HT1080 (cell line): ENCODE measurements at regions not wholly inside any gene's neighbourhood (a gene's known extent, or its start where the extent isn't known, plus 50 kb on each side); places are given as distances from the start of the nearest gene placed in this dataset.
A peak's percentile ranks its signal among the peaks of the same experiment; 100 is the strongest.
"Not testable (repeated sequence)": the region's sequence is repeated elsewhere in the genome, so short reads cannot be mapped to it uniquely, and the experiment has no call there.

Source experiments
- DNase-seq: peaks from one replicate; pipeline ENCODE4 v3.0.0-alpha.2; 2015; ENCODE audit warnings: low read depth

DNA sequence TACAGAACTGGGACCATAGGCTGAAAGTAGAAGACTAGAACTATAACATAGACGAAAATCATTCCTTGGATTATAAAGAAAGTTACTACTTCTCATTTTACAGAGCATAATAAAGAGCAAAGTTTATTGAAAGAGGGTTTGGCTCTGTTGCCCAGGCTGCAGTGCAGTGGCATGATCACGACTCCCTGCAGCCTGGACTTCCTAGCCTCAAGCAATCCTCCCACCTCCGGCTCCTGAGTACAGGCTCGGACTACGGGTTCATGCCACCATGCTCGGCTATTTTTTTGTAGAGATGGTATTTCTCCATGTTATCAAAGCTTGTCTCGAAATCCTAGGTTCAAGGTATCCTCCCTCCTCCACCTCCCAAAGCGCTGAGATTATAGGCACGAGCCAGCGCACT is 190.1 kb upstream of the FOXG1 start:
- peak; percentile 55 for DNase-seq

DNA sequence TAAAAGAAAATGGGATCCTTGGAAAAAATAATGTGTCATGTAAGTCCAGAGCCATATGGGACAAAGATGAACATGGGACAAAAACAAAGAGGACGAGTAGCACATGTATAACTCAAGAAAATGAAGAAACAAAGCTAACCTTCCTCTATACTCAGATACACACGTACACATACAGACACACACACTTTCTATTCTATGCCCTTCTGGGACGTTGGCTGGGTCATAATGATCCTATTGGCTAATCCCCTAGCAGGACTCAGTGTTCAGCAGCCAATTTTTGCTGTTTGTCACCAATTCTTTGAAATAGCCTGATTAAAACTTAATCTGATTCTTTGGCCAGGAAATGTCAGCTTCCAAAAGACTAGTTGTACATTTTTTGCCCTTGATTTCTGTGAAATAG is 189.4 kb upstream of the FOXG1 start:
- DNase-seq = no peak

DNA sequence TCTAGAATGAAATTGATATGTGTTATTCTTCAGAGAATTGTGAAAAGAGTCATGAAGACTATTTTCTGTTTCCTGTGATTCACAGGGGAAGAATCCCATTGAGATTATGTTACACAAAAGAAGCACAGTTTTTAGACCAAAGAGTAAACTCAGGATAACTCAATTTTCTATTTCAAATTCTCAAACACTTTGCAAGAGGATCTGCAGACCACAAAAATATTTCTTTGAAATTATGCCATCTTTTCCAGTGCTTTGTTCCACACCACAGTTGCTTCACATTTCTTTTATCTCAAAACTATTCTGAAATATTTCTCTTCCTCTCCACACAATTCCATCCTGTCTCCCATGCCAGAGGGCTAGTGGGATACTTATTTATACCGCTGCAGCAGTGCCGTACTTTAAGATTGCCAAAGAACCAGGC is 188.9 kb upstream of the FOXG1 start:
- peak; percentile 94 for DNase-seq

DNA sequence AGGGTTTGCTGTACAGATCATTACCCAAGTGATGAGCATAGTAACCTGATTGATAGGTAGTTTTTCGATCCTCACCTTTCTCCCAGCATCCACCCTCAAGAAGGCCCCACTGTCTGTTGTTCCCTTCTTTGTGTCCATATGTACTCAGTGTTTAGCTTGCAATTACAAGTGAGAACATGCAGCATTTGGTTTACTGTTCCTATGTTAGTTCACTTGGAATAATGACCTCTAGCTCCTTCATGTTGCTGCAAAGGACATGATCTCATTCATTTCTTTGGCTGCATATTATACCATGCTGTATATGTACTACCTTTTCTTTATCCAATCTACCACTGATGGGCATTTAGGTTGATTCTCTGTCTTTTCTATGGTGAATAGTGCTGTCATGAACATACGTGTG is 181.6 kb upstream of the FOXG1 start:
- no peak for DNase-seq

DNA sequence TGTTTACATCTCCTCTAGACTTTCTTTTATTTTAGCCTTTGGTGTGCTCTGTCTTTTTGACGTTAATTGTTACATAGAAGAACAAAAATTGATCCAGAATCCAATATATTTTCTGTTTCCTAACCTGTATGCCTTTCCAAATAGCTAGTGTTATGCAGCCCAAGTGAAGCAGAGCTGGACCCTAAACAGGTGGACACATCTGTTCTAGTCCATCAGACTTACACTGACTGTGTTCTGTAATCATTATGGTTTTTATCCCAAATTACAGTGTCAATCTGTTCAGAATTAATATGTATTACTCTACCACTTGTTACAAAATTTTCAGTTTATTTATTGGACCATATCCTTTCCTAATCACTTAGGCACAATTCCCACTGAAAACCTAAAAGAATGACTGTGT is 176.8 kb upstream of the FOXG1 start:
- DNase-seq = no peak

DNA sequence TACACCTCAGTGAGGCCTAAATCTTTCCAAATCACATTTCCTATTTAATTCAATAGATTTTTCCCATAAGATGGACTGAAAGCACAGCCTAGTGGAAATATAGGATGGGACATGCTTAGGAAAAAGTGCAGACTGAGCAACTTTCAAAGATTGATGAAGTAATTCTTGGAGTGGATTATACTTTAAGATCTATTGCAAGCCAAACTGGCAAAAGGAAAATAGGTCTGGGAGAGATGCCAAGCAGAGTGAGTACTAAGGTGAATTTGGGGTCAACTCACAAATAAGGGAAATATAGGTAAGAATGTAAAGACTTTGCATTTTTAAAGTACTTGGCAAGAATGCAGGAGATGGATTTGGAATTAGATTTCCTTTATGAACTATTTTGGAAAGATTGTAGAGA is 170.2 kb upstream of the FOXG1 start:
- DNase-seq = no peak

DNA sequence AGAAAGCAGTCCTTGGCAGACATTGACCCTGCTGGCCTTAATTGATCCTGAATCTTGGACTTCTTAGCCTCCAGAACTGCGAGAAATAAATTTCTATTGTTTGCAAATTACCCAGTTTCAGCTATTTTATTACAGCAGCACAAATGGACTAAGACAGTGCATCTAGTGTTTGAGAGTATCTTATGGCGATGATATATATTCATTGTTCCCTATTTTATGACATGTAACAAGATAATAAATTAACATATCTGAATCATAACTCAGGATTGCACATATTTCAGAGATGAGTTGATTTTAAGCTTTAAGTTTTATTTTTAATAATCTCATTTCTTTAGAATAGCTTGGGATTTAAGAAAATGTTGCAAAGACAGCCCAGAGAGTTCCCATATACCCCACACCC is 167.4 kb upstream of the FOXG1 start:
- DNase-seq = no peak

DNA sequence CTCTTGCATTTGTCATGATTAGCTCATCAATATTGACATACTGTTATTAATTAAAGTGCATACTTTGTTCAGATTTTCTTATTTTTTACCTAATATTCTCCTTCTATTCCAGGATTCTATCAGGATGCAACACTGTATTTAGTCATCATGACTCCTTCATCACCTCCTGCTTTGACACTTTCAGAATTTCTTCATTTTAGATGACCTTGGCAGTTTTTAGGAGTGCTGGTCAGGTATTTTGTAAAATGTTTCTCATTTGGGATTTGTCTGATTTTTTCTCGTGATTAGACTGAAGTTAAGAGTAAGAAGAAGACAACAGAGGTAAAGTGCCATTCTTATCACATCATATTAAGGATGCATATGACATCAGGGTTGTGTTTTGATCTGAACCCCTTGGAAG is 167.0 kb upstream of the FOXG1 start:
- DNase-seq = no peak

DNA sequence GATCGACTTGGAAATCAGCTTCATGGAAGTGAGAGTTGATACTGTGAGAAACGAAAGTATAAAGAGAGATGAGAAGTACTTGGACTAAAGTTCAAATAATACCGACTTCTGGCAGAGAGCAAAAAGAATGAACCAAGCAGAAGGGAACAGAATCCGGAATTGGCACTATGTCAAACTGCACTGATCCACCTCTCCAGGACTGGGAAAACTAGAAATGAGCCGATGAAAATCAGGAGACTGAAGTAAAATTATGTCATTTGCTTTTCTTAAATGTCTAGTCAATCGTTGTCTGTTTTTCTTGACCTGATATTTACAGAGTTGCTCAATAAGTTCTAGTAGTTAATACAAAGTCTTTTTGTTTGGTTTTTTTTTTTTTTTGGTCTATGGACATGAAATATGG is 163.0 kb upstream of the FOXG1 start:
- DNase-seq = peak; percentile 15

DNA sequence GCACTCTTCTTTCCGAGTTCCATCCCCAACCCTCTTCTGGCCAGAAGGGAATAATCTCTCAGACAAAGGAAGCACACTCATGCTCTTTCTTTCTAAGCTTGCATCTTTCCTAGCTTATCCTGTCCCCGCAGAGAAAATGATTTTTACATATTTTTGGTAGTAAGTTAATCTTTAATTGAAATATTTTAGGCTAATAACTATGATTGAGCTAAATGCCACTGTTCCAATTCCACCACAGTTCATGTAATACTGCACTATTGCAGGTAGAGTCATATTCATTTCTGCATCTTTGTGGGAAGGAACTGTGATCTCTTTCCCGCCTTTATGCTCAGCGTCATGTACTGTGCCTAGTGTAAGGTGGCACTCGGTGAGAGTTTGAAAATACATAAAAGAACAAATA is 158.9 kb upstream of the FOXG1 start:
- DNase-seq = no peak

DNA sequence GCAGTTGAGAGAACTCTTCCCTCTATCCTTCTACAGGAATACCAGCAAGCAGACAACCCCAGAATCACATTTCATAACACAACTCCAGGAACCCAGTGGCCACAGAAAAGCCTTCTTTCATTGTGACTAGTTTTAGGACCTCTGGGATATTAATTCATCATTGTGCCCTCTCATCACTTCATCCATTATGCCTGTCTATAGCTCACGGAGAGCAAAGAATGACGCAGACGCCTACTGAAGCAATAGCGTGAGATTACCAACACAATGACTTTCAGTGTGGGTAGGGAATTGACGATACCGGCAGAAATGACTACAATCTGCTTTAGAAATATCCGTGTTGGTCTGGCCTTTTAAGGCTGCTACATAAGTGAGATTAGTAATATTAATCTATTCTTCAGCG is 158.1 kb upstream of the FOXG1 start:
- no peak for DNase-seq

DNA sequence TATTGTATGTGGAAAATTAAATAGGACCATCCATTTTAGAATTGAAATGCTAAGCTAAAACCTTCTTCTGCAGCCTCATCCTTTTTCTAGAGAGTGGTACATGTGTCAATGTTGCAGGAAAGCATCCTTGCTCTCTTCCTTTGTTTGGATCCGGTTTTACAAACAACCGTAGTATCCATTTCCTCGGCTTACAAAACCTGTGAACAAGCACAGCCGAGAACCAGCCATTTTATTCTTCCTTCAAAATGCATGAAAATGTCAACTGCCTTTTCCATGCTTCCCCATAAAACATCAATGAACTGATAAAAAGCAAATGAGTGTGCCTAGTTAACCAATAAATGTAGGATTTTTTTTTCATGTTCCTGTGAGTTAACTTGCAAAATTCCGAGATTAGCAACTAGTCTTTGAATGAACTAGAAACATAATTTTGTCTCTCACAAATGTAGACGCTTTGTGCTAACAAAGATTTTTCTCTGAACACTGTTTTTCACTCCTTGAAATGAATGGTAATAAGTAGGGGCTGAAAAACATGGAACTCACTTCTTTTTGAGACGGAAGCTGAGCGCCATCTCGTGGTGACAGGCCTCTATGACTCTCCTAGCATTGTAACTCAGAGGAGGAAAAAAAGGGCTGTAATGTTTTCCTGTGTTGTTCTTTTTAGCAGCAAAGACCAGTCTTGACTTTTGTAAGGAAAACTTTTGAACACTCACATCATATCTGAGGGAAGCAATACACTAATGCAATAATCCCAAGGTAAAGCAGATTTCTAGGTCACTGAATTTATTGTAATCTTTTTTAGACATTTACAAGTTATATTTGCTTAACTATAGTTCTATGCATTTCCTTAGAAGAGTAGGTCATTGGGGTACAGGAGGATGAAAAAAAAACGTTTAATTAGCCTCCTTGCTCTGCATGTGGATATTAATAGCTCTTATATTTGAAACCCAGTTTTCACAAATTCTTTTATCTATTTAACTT is 157.4 kb upstream of the FOXG1 start:
- peak; percentile 66 for DNase-seq

DNA sequence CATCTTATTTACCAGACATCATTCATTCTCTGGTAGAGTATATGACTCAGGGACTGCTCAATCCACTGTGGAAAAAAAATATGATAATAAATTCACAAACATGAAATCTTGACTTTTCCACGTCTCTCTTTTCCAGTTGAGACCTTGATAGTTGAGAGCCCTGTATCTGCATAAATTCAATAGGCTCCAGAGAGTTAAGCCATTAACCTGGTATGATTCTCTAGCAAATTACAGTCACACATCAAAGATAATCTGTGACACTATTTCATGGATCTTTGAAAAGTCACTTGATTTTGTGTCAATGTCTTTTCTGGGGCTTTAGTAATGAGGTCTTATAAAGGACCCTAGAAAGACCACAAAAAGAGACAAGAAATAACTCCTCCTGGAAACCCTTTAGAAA is 154.2 kb upstream of the FOXG1 start:
- DNase-seq = no peak

DNA sequence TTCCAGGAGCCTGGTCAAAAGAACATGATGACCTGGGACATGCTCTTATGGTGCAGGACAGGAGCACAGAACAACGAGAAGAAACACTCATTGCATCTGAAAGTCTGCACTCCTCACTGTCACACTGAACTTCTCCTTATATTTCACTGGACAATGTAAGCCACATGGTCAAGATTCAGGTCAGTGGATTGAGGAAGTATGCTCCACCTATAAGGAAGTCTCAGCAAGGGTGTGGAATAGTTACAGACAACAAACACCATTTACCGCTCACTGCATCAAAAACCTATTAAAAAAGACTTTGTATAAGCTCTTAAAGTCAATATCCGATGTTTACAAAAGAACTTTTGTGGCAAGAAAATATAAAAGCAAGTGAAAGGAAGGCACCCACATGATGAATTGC is 153.1 kb upstream of the FOXG1 start:
- DNase-seq = no peak

DNA sequence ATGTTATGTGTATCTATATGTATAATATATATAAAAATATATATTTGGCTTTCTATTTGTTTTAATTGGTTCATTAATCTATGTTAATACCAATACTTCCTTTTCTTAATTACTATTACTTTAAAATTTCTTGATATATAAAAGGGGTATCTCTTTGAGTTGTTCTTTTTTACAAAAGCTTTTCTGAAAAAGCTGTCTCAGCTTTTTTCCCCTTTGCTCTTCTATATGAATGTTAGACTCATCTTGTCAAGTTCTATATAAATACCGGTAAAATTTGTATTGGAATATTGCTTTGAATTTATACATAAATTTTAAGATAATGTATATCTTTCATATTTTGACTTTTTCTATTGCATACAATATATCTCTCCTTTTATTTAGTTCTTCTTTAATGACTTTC is 139.8 kb upstream of the FOXG1 start:
- no peak for DNase-seq

DNA sequence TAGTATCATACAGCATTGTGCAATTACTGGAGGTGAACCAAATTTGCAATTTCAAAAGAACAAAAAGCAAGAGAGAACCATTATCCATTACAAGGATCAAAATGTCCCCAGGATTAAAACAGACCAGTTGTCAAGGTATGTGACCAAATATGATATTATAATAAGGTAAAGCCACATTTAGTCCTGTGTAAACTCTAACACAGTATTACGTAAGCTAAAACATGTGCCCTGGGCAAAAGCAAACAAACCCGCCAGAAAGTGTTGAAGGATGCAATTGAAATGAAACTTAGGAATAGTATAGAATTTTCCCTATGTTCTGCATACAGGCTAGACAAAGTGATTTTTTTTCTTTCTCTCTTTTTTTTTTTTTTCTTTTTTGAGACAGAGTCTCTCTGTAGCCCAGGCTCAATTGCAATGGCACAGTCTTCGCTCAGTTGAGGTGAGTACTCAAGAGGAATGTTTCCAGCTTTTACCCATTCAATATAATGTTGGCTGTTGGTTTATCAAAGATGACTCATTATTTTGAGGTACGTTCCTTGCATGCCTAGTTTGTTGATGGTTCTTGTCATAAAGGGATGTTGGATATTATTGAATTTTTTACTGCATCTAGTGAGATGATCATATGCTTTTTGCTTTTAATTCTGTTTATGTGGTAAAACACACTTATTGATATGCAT is 137.1 kb upstream of the FOXG1 start:
- DNase-seq = no peak

DNA sequence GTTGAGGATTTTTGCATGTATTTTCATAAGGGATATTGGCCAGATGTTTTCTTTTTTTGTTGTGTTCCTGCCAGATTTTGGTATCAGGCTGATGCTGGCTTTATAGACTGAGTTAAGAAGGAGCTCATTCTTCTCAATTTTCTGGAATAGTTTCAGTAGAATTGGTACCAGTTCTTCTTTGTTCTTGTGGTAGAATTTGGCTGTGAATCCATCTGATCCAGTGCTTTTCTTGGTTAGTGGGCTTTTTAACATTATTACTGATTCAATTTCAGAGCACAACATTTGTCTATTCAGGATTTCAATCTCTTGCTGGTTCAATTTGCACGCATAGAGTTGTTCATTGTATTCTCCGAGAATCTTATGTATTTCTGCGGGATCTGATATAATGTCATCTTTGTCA is 136.5 kb upstream of the FOXG1 start:
- DNase-seq = no peak

DNA sequence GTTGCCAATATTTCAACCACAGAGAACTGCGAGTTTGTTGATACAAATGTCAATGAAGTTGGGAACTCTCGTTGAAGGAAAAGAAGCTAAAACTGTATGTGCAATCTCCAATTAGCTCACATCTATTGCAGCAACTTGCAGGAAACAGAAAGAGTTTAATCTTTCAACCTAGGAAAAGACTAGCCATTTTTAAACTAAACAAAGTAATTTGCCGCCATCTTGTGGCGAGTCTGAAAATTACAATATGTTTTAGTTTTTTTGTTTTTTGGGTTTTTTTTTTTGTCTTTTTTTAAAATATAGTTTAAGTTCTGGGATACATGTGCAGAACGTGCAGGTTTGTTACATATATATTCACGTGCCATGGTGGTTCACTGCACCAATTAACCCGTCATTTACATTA is 131.2 kb upstream of the FOXG1 start:
- peak; percentile 52 for DNase-seq

DNA sequence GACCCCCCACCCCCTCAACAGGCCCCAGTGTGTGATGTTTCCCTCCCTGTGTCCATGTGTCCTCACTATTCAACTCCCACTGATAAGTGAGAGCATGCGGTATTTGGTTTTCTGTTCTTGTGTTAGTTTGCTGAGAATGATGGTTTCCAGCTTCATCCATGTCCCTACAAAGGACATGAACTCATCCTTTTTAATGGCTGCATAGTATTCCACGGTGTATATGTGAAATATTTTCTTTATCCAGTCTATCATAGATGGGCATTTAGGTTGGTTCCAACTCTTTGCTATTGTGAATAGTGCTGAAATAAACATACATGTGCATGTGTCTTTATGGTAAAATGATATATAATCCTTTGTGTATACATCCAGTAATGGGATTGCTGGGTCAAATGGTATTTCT is 130.8 kb upstream of the FOXG1 start:
- not testable (repeated sequence) for DNase-seq

DNA sequence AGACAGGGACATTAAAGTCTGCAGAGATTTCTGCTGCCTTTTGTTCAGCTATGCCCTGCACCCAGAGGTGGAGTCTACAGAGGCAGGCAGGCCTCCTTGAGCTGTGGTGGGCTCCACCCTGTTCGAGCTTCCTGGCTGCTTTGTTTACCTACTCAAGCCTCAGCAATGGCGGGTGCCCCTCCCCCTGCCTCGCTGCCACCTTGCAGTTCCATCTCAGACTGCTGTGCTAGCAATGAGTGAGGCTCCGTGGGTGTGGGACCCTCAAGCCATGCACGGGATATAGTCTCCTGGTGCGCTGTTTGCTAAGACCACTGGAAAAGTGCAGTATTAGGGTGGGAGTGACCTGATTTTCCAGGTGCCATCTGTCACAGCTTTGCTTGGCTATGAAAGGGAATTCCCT is 125.4 kb upstream of the FOXG1 start:
- DNase-seq = not testable (repeated sequence)

DNA sequence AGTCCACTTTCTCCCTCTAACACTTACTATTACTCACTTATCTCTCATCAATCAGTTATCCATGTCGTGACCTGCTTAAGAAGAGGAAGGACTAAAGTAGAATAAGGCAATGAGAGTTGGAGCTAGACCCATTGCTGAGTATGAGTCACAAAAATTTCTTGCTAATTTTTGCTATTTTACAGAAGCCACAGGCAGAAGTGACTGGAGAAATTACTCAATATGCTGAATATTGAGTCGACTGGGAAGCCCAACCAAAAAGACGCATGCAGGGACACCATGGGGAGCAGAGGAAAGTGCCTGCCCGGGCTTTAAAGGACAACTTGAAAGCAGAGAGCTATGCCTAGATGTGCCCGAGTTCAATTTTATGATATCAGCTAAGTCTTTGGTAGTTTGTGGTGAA is 115.4 kb upstream of the FOXG1 start:
- peak; percentile 60 for DNase-seq

DNA sequence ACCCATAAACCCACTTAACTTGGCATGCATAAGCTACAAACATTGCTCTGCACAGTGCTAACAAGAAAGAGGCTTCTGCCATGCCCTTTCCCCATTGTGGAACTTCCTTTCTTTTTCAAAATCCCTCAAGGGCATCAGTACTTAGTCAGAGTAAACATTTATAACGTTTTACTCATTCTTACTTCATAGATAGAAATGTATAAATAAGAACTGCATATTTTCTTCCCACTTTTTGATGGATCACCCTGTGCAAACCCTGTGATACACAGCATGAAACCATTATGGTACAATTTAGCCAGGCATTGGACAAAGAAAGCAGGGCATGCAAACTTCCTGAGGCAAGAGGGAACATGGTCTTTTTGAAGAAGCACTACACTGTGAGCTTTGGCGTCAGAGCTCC is 113.8 kb upstream of the FOXG1 start:
- peak; percentile 46 for DNase-seq

DNA sequence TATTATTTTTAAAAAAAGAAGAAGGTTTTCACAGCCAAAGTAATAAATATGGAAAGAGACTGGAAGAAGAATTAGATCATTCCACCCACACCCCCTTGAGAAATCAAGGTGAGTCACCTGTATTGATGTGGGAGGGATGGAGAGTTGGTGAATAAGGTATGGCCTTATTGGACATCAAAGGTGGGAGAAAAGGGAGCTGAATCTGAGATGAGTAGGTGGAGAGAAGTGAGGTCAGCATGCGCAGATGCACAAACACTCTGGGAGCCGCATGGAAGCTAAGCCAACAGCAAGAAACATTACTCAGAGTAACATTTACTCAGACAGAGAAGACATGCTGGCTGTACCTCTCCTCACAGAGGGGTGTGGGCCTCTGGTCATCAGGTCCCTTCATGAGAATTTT is 113.1 kb upstream of the FOXG1 start:
- DNase-seq = peak; percentile 13
